HG03460 (cell line): ENCODE measurements at regions not wholly inside any gene's neighbourhood (a gene's known extent, or its start where the extent isn't known, plus 50 kb on each side); places are given as distances from the start of the nearest gene placed in this dataset.
"Not testable (repeated sequence)": the region's sequence is repeated elsewhere in the genome, so short reads cannot be mapped to it uniquely, and the experiment has no call there.

Experiments
- ATAC-seq: cut with Tn5 transposase; IDR thresholded peaks from one replicate; pipeline ENCODE4 v1.9.1; 2021; ENCODE audit not compliant: unreplicated experiment

- ATAC-seq, result no peak
Measured at GRCh38 chr20:48007351-48007750, 222.1 kb upstream of the SULF2 start.

GRCh38 chr20:48006036-48006833 is 221.0 kb upstream of the SULF2 start:
- no peak for ATAC-seq

GRCh38 chr20:48003021-48003420 is 217.7 kb upstream of the SULF2 start:
- no peak for ATAC-seq

- peak; percentile 88 for ATAC-seq
Measured at GRCh38 chr20:48002517-48002970, 217.3 kb upstream of the SULF2 start.

- ATAC-seq, result no peak
Measured at GRCh38 chr20:47999166-47999565, 213.9 kb upstream of the SULF2 start.

GRCh38 chr20:47998736-47999135 is 213.5 kb upstream of the SULF2 start:
- ATAC-seq, result no peak

- ATAC-seq, result no peak
Measured at GRCh38 chr20:47995661-47996060, 210.4 kb upstream of the SULF2 start.

- ATAC-seq, result no peak
Measured at GRCh38 chr20:47993817-47994216, 208.5 kb upstream of the SULF2 start.

- no peak for ATAC-seq
Measured at GRCh38 chr20:47993035-47993755, 207.9 kb upstream of the SULF2 start.

- ATAC-seq, result no peak
Measured at GRCh38 chr20:47991875-47992488, 206.7 kb upstream of the SULF2 start.

GRCh38 chr20:47990507-47991150 is 205.3 kb upstream of the SULF2 start:
- ATAC-seq, result no peak

GRCh38 chr20:47989957-47990356 is 204.7 kb upstream of the SULF2 start:
- ATAC-seq, result no peak

- no peak for ATAC-seq
Measured at GRCh38 chr20:47988676-47989075, 203.4 kb upstream of the SULF2 start.

GRCh38 chr20:47985092-47985850 is 200.0 kb upstream of the SULF2 start:
- ATAC-seq, result no peak

- no peak for ATAC-seq
Measured at GRCh38 chr20:47984437-47984836, 199.2 kb upstream of the SULF2 start.

- ATAC-seq, result not testable (repeated sequence)
Measured at GRCh38 chr20:47983642-47984041, 198.4 kb upstream of the SULF2 start.

GRCh38 chr20:47982574-47983360 is 197.5 kb upstream of the SULF2 start:
- ATAC-seq, result no peak

- ATAC-seq, result no peak
Measured at GRCh38 chr20:47981222-47981621, 195.9 kb upstream of the SULF2 start.

- ATAC-seq, result no peak
Measured at GRCh38 chr20:47980336-47981177, 195.3 kb upstream of the SULF2 start.
